Activated T-helper 2 cell treated with anti-CD3 and anti-CD28 coated beads, Interferon-gamma antibody, Interleukin-2, Interleukin-4, amounts not matched to agents 10 μg/mL and 5 μg/mL and 100 μg/mL, durations not matched to agents 14 hours and 24 hours and 36 hours (primary cell): ENCODE measurements at regions not wholly inside any gene's neighbourhood (a gene's known extent, or its start where the extent isn't known, plus 50 kb on each side); places are given as distances from the start of the nearest gene placed in this dataset.

Experiments
- DNase-seq: peaks from one replicate; pipeline ENCODE4 v3.0.0; 2021; ENCODE audit warnings: low spot score
- H3K27ac Mint-ChIP-seq: one replicate; pipeline ENCODE4 v1.8.0; 2021; ENCODE audit warnings: mixed read lengths
- H3K27me3 Mint-ChIP-seq: one replicate; pipeline ENCODE4 v1.8.0; 2021; ENCODE audit warnings: low read depth, mixed read lengths
- H3K36me3 Mint-ChIP-seq: one replicate; pipeline ENCODE4 v1.8.0; 2021; ENCODE audit warnings: low read depth, mixed read lengths
- H3K4me1 Mint-ChIP-seq: one replicate; pipeline ENCODE4 v1.8.0; 2021; ENCODE audit warnings: low read depth, mixed read lengths
- H3K4me3 Mint-ChIP-seq: one replicate; pipeline ENCODE4 v1.8.0; 2021; ENCODE audit warnings: low read depth, mild to moderate bottlenecking, moderate library complexity, mixed read lengths
- H3K9me3 Mint-ChIP-seq: one replicate; pipeline ENCODE4 v1.8.0; 2021; ENCODE audit warnings: mixed read lengths
- intact Hi-C: fragments of 100-400 bp; cut with micrococcal nuclease; formaldehyde crosslinking; loops from one replicate; pipeline ENCODE4 v1.15.1; 2023

DNA sequence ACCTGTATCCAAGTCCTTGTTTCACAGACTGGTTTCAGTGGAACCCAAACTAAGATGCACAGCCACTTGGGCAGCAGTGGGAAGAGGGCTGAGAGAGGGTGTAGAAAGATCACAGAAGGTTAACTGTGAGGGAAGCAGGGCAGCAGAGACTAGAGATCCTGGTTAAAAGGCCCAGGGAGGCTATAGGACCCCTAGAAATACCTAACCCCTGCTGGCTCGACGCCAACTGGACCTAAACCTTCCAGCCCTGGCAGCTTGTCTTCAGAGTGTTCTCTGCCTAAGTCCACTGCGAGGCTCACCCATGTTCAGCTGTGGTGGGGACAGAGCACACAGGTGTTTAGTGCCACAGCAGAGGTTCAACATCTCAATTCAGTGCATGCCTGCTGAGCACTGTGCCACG is 96.5 kb downstream of the ZNF621 start:
- Mint-ChIP-seq H3K4me3 (no peak overlapping the region), H3K9me3 (no peaks in the 10 kb centered on the region), H3K27ac (no peak overlapping the region), H3K27me3 (peaks cover 12% of the 10 kb centered on the region), H3K36me3 (no peaks in the 10 kb centered on the region), H3K4me1 (no peaks in the 10 kb centered on the region)
- intact Hi-C loops, result no loop called here
- DNase-seq, result no peak

DNA sequence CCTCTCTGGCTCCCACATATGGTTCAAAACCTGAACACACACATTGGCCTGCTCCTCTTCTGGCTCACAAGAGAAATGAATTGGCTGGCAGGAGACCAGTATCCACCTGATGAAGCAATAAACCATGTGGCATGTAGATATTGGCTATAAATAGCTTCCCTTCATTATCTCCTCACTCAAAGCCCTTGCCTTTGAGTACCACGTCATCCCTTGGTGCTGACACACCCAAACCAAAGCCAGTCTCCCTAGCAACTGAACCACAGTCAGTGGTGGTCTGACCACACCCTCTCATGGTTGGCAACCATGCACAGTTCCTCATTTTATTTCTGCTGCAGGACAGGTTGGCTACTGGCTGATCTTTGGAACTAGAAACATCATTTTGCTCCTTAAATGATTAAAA is 98.8 kb downstream of the ZNF621 start:
- H3K9me3 Mint-ChIP-seq, result peaks cover 3% of the 10 kb centered on the region
- intact Hi-C loops, result no loop called here
- H3K27me3 Mint-ChIP-seq, result no peaks in the 10 kb centered on the region
- no peaks in the 10 kb centered on the region for H3K36me3 Mint-ChIP-seq
- H3K4me1 Mint-ChIP-seq, result peaks cover 2% of the 10 kb centered on the region
- DNase-seq, result peak; percentile 60
- no peak overlapping the region for H3K27ac Mint-ChIP-seq
- H3K4me3 Mint-ChIP-seq, result no peak overlapping the region

DNA sequence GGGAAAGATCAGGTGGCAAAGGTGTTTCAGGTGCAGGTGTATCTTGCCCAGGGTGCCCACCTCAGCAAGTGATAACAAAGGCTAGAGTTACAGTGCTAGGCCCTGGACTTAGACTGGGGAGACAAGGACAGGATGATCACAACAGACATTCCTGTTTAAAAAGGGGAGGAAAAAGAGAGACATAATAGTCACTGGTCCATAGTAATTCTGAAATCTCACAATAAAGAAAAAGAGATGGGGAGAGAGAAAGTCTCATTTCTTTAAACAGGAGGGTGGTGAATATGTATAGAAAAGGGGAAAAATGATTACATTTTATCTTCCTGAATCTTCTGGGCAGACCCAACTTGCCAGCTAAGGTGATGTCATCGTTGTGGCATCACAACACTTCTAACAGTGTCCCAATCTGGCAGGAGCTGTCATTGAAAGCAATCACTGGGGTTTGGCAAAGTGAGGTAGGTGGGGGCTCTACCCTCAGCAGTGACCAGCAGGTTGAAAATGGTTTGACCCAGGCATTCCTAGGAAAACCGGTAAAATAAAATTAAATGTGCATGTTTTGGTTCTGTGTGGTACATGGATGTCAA is 99.5 kb downstream of the ZNF621 start:
- Mint-ChIP-seq H3K9me3 (peaks cover 7% of the 10 kb centered on the region), H3K4me1 (peaks cover 2% of the 10 kb centered on the region), H3K27ac (no peak overlapping the region), H3K27me3 (no peaks in the 10 kb centered on the region), H3K36me3 (no peaks in the 10 kb centered on the region), H3K4me3 (no peak overlapping the region)
- intact Hi-C loops, result no loop called here
- DNase-seq, result no peak

DNA sequence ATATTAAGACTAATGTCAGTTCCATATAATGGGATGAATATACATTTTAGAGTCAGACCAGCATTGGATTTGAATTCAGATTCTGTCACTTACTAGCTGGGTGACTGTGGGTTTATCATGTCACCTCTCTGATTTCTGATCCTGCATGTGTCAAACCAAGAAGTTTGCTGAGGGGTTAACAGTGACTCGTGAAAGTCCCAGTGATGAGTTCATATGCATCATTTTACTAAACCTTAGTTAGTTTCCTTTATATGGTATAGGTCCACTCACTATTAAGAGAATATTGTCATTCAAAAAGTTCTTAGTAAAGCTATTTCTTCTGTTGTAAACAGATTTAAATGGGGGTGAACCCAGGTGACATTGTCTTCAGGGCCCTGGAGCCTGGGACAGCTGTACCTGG is 102.3 kb downstream of the ZNF621 start:
- intact Hi-C loops, result no loop called here
- Mint-ChIP-seq H3K27me3 (no peaks in the 10 kb centered on the region), H3K4me3 (no peak overlapping the region), H3K4me1 (peaks cover 2% of the 10 kb centered on the region), H3K9me3 (peaks cover 16% of the 10 kb centered on the region), H3K36me3 (no peaks in the 10 kb centered on the region), H3K27ac (no peak overlapping the region)
- DNase-seq, result no peak

DNA sequence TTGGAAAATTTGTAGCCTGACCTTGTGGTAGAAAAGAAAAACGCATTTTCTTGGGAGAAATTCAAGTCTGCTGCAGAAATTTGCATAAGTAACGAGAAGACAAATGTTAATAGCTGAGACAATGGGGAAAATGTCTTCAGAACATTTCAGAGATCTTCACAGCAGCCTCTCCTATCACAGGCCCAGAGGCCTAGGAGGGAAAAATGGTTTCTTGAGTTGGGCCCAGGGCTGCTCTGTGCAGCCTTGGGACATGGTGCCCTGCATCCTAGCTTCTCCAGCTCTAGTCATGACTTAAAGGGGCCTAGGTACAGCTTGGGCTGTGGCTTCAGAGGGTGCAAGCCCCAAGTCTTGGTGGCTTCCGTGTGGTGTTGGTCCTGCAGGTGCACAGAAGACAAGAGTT is 104.2 kb downstream of the ZNF621 start:
- DNase-seq, result no peak
- Mint-ChIP-seq H3K27ac (no peak overlapping the region), H3K9me3 (peaks cover 24% of the 10 kb centered on the region), H3K36me3 (no peaks in the 10 kb centered on the region), H3K27me3 (no peaks in the 10 kb centered on the region), H3K4me1 (peaks cover 2% of the 10 kb centered on the region), H3K4me3 (no peak overlapping the region)
- intact Hi-C loops, result no loop called here

DNA sequence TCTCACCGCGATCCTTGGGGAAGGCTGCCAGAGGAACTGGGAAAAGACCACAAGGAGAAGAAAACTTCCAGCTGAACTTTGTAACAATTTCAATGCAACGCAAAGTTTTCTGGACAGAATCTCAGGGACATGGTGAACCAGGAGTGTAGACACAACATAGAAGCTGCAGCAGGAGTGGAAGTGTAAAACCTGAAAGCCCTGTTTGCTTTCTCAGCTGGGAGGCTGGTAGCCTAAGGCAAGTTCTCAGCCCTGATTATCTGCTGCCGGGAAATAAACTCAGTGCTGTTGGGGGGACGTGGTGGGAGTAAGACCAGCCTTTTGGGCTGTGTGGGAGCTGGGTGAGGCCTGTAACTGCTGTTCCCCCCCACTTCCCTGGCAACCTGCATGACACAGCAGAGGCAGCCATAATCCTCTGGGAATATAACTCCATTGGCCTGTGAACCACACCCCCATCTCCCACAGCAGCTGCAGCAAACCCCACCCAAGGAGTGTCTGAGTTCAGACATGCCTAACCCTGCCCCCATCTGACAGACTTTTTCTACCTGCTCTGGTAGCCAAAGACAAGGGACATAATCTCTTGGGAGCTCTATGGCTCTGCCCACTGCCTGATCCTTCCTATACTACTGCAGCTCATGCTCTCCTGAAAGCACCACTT is 106.7 kb downstream of the ZNF621 start:
- Mint-ChIP-seq H3K4me3 (no peak overlapping the region), H3K9me3 (peaks cover 24% of the 10 kb centered on the region), H3K4me1 (peaks cover 1% of the 10 kb centered on the region), H3K27ac (no peak overlapping the region), H3K27me3 (no peaks in the 10 kb centered on the region), H3K36me3 (no peaks in the 10 kb centered on the region)
- DNase-seq, result no peak
- intact Hi-C loops, result no loop called here

DNA sequence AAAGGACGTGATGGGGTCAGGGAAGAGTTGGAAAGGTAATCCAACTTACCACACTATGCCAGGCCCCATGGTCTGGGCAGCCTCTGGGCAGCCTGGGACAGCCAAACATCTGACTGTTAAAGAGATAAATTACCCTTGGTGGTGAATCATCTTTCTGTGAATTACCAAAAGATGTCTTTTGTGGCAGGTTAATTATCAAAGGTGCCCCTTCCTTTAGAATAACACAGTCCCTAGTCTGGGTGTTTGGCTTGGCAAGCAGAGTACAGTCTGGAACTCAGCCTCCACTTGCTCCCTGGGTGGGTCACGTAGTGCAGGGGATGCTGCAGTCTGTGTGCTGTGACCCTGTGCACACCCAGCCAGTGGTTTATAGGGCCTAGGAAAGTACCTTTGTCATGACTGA is 113.1 kb downstream of the ZNF621 start:
- no peak overlapping the region for H3K4me3 Mint-ChIP-seq
- H3K27me3 Mint-ChIP-seq, result no peaks in the 10 kb centered on the region
- no peaks in the 10 kb centered on the region for H3K4me1 Mint-ChIP-seq
- H3K9me3 Mint-ChIP-seq, result peaks cover under 1% of the 10 kb centered on the region
- intact Hi-C loops, result no loop called here
- H3K27ac Mint-ChIP-seq, result no peak overlapping the region
- H3K36me3 Mint-ChIP-seq, result no peaks in the 10 kb centered on the region
- no peak for DNase-seq

DNA sequence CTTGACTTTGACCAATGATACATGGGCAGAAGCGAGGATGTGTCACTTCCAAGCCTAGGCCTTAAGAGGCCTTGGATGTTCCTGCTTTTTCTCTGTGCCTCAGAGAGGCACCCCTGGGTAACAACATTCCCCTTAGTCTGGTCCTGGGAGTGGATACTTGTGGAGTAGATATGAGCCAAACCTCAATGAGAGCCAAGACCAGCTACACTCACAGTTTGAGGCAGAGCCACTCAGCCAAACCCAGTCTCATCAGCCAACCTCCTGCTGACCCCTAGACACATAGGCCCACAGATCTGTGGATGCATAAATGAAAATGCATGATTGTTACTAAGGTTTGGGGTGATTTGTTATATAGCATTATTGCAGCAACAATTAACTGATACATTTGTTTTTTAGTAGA is 114.2 kb downstream of the ZNF621 start:
- intact Hi-C loops, result no loop called here
- no peaks in the 10 kb centered on the region for H3K4me1 Mint-ChIP-seq
- no peak overlapping the region for H3K4me3 Mint-ChIP-seq
- no peaks in the 10 kb centered on the region for H3K27me3 Mint-ChIP-seq
- DNase-seq, result no peak
- H3K27ac Mint-ChIP-seq, result no peak overlapping the region
- H3K36me3 Mint-ChIP-seq, result no peaks in the 10 kb centered on the region
- no peaks in the 10 kb centered on the region for H3K9me3 Mint-ChIP-seq

DNA sequence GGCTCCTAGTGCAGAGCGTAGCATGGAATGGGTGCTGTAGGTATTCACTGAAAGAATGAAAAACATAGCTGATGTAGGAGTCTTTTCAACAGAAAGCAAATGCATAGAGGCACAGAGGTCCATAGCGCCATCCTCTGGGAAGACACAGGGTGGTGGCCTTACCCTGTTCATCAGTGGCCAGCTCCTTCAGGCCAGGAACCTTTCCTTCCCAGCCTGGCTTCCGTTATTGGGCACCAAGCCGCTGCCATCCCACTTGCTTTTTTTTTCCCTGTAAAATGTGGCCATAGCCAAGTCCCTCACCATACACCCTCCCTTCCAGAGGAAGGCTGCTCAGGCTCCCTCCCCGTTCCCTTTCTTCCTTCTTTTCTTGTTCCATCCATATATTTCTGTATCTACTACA is 118.1 kb downstream of the ZNF621 start:
- no peak for DNase-seq
- H3K4me3 Mint-ChIP-seq, result no peak overlapping the region
- H3K27me3 Mint-ChIP-seq, result no peaks in the 10 kb centered on the region
- no peaks in the 10 kb centered on the region for H3K36me3 Mint-ChIP-seq
- intact Hi-C loops, result no loop called here
- H3K9me3 Mint-ChIP-seq, result no peaks in the 10 kb centered on the region
- H3K27ac Mint-ChIP-seq, result no peak overlapping the region
- H3K4me1 Mint-ChIP-seq, result no peaks in the 10 kb centered on the region

DNA sequence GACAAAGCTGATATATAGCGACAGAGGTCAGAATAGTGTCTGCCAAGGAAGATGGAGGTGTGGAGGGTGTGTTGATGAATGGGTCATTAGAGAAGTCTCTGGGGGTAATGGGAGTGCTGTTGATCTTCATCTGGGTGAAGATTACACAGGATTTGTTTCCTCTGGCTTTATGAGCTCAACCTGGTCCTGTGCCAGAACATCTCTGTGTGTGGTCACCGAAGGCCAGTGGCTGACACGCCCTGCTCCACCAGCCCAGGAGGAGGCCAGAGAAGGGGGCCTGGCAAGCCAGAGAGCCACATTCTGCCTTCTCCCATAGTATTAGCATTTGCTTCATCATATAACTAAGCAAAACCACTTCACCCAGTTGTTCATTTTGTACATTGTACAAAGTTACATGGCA is 121.1 kb downstream of the ZNF621 start:
- Mint-ChIP-seq H3K36me3 (no peaks in the 10 kb centered on the region), H3K27ac (no peak overlapping the region), H3K4me3 (no peak overlapping the region), H3K27me3 (no peaks in the 10 kb centered on the region), H3K4me1 (no peaks in the 10 kb centered on the region), H3K9me3 (no peaks in the 10 kb centered on the region)
- no peak for DNase-seq
- intact Hi-C loops, result no loop called here

DNA sequence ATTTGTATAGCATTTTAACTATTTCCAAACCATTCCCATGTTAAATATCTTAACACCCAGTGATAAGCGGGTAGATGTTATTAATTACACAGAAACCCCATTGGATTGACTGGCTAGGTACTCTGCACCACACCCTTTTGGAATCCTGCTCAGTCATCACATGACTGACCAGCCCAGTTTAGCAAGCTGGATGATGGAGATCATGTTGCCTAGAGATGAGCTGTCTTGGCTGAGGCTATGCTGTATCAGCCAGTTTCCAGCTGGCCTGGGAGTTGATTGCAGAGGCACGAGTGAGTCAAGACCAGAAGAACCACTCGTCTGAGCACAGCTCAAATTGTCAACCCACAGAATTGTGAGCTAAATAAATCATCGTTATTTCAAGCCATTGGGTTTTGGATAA is 124.6 kb downstream of the ZNF621 start:
- DNase-seq, result no peak

DNA sequence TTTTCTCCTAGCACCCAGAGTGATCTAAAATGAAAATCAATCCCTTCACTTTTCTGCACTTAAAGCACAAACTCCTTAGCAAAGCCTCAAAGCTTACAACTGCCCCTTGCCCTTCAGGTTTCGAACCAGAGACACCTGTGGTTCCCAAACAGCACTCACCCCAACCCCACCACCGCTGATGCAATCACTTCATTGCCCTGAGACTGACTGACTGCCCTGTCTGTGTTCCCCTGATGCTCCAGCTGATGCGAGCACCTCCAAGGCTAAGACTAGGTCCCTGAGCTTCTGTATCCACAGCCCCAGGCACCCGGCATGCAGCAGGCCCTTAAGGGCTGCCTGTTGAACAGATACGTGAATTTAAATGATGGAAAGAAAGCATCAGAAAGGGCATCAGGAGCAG is 127.3 kb downstream of the ZNF621 start:
- H3K4me3 Mint-ChIP-seq, result no peak overlapping the region
- no peaks in the 10 kb centered on the region for H3K9me3 Mint-ChIP-seq
- no peaks in the 10 kb centered on the region for H3K27me3 Mint-ChIP-seq
- intact Hi-C loops, result no loop called here
- H3K27ac Mint-ChIP-seq, result no peak overlapping the region
- H3K4me1 Mint-ChIP-seq, result no peaks in the 10 kb centered on the region
- no peak for DNase-seq
- no peaks in the 10 kb centered on the region for H3K36me3 Mint-ChIP-seq

More for the DNA sequence above, 124.6 kb downstream of the ZNF621 start:
- Mint-ChIP-seq H3K4me1 (no peaks in the 10 kb centered on the region), H3K9me3 (no peaks in the 10 kb centered on the region), H3K36me3 (no peaks in the 10 kb centered on the region), H3K27me3 (no peaks in the 10 kb centered on the region), H3K4me3 (no peak overlapping the region), H3K27ac (no peak overlapping the region)
- intact Hi-C loops, result no loop called here

DNA sequence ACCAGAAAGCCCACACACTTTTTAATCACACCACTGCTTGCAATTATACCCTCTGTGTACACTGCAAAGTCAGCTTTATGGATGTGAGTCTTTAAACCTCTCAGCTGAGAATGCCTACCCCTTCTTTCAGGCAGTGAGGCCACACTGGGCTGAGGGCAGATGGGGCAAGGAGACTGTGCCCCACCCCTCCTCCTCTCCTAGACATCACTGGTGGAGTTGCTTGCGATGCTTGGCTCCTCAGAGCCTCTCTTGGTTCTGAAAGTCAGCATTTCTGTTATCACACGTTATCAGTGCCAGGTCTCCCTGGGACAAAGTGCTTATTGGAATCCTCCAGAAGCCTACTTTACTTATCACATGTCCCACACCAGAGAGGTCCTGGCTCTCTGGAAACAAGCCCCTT is 128.2 kb downstream of the ZNF621 start:
- no peak for DNase-seq
- no peak overlapping the region for H3K4me3 Mint-ChIP-seq
- no peak overlapping the region for H3K27ac Mint-ChIP-seq

DNA sequence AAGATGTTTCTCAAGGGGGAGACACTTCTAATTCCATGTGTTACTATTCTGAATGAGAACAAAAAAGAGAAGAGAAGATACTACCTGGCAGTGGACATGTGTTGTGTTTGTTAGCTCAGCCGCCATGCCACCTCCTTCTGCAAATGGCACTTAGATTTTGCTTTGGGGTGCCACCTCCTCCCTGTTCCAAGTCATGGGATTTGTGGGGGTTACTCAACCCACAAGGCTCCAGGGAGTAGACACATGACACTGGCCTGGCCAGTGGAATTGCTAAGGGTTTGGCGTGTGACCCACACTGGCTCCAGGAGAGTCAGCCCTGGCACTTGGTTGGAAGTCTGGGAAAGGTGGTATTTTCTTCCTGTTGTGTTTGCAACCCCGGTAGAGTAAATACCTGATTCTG is 129.1 kb downstream of the ZNF621 start:
- H3K27ac Mint-ChIP-seq, result no peak overlapping the region
- no peaks in the 10 kb centered on the region for H3K4me1 Mint-ChIP-seq
- H3K36me3 Mint-ChIP-seq, result no peaks in the 10 kb centered on the region
- H3K4me3 Mint-ChIP-seq, result no peak overlapping the region
- H3K27me3 Mint-ChIP-seq, result no peaks in the 10 kb centered on the region
- intact Hi-C loops, result no loop called here
- H3K9me3 Mint-ChIP-seq, result no peaks in the 10 kb centered on the region
- no peak for DNase-seq

More for the DNA sequence above, 128.2 kb downstream of the ZNF621 start:
- no peaks in the 10 kb centered on the region for H3K36me3 Mint-ChIP-seq
- H3K9me3 Mint-ChIP-seq, result no peaks in the 10 kb centered on the region
- intact Hi-C loops, result no loop called here
- no peaks in the 10 kb centered on the region for H3K4me1 Mint-ChIP-seq
- H3K27me3 Mint-ChIP-seq, result no peaks in the 10 kb centered on the region
